ENCODE measurements at regions not wholly inside any gene's neighbourhood (a gene's known extent, or its start where the extent isn't known, plus 50 kb on each side); places are given as distances from the start of the nearest gene placed in this dataset.

- no peak overlapping the region for H3K4me3 ChIP-seq (ENCODE audit: low read depth, low read length)
- TF ChIP-seq CTCF (IDR thresholded peaks at IDR 0.05; ENCODE audit: insufficient read depth, low read length): no peak
- peak; percentile 42 for DNase-seq (ENCODE audit: low read depth)
Observed at GRCh38 chr12:88985631-88986030, 366.7 kb downstream of the DUSP6 start.

- no peak for DNase-seq (ENCODE audit: low read depth)
- TF ChIP-seq CTCF (IDR thresholded peaks at IDR 0.05; ENCODE audit: insufficient read depth, low read length): no peak
- no peak overlapping the region for H3K4me3 ChIP-seq (ENCODE audit: low read depth, low read length)
Observed at GRCh38 chr12:88985011-88985410, 367.3 kb downstream of the DUSP6 start.

GRCh38 chr12:88982694-88983093, 369.6 kb downstream of the DUSP6 start:
- no peak for TF ChIP-seq CTCF (IDR thresholded peaks at IDR 0.05; ENCODE audit: insufficient read depth, low read length)
- DNase-seq (ENCODE audit: low read depth): peak; percentile 6

GRCh38 chr12:88977115-88977514, 375.2 kb downstream of the DUSP6 start:
- DNase-seq (ENCODE audit: low read depth): no peak
- no peak overlapping the region for H3K4me3 ChIP-seq (ENCODE audit: low read depth, low read length)
- TF ChIP-seq CTCF (IDR thresholded peaks at IDR 0.05; ENCODE audit: insufficient read depth, low read length): no peak

More at GRCh38 chr12:88982694-88983093, 369.6 kb downstream of the DUSP6 start:
- H3K4me3 ChIP-seq (ENCODE audit: low read depth, low read length): no peak overlapping the region

GRCh38 chr12:88973998-88974397, 378.3 kb downstream of the DUSP6 start:
- no peak overlapping the region for H3K4me3 ChIP-seq (ENCODE audit: low read depth, low read length)
- TF ChIP-seq CTCF (IDR thresholded peaks at IDR 0.05; ENCODE audit: insufficient read depth, low read length): no peak
- DNase-seq (ENCODE audit: low read depth): no peak

- TF ChIP-seq CTCF (IDR thresholded peaks at IDR 0.05; ENCODE audit: insufficient read depth, low read length): no peak
- no peak overlapping the region for H3K4me3 ChIP-seq (ENCODE audit: low read depth, low read length)
- no peak for DNase-seq (ENCODE audit: low read depth)
Observed at GRCh38 chr12:88970740-88971139, 381.6 kb downstream of the DUSP6 start.

- TF ChIP-seq CTCF (IDR thresholded peaks at IDR 0.05; ENCODE audit: insufficient read depth, low read length): no peak
- no peak for DNase-seq (ENCODE audit: low read depth)
- no peak overlapping the region for H3K4me3 ChIP-seq (ENCODE audit: low read depth, low read length)
Observed at GRCh38 chr12:88969127-88969526, 383.2 kb downstream of the DUSP6 start.
